Liver (tissue), 7 donors: ENCODE measurements at regions not wholly inside any gene's neighbourhood (a gene's known extent, or its start where the extent isn't known, plus 50 kb on each side); places are given as distances from the start of the nearest gene placed in this dataset.

Source experiments
- DNase-seq: peaks from one replicate; pipeline ENCODE4 v3.0.0-alpha.2; 2017; ENCODE audit warnings: low spot score
- H3K27ac ChIP-seq, 2 donors: one replicate each; pipeline ENCODE4 v1.7.0; 2013; ENCODE audit warnings: inconsistent platforms in 2 of 2, low read length in 2 of 2, control low read depth in 1 of 2, low read depth in 1 of 2, mild to moderate bottlenecking in 1 of 2
- H3K27me3 ChIP-seq, 4 donors: one replicate each; pipeline versions ENCODE4 v1.6.1 to v1.7.0; 2013; ENCODE audit warnings: low read length in 3 of 4, inconsistent platforms in 1 of 4, mild to moderate bottlenecking in 1 of 4, moderate library complexity in 1 of 4; ENCODE audit not compliant: control insufficient read depth in 4 of 4, insufficient read depth in 4 of 4
- H3K36me3 ChIP-seq, 4 donors: one replicate each; pipeline versions ENCODE4 v1.6.1 to v1.7.0; 2013; ENCODE audit warnings: low read length in 3 of 4, mild to moderate bottlenecking in 3 of 4, low read depth in 1 of 4, moderate library complexity in 1 of 4; ENCODE audit not compliant: control insufficient read depth in 4 of 4, insufficient read depth in 3 of 4
- H3K4me1 ChIP-seq, 4 donors: one replicate each; pipeline versions ENCODE4 v1.6.1 to v1.7.0; 2013; ENCODE audit warnings: low read length in 3 of 4, mild to moderate bottlenecking in 3 of 4, moderate library complexity in 1 of 4; ENCODE audit not compliant: control insufficient read depth in 4 of 4, insufficient read depth in 4 of 4
- H3K4me3 ChIP-seq, 3 donors: one replicate each; pipeline versions ENCODE4 v1.6.1 to v1.7.0; 2013; ENCODE audit warnings: low read length in 3 of 3, control low read depth in 1 of 3, low read depth in 1 of 3, mild to moderate bottlenecking in 1 of 3
- H3K9ac ChIP-seq, 2 donors: one replicate each; pipeline ENCODE4 v1.7.0; 2013; ENCODE audit warnings: low read length in 2 of 2, mild to moderate bottlenecking in 2 of 2, moderate library complexity in 2 of 2, control low read depth in 1 of 2, low read depth in 1 of 2
- H3K9me3 ChIP-seq, 4 donors: one replicate each; pipeline versions ENCODE4 v1.6.1 to v1.7.0; 2013; ENCODE audit warnings: low read length in 3 of 4; ENCODE audit not compliant: control insufficient read depth in 4 of 4
- ATF3 ChIP-seq: IDR thresholded peaks from 2 replicates; pipeline ENCODE4 v1.6.1; 2016; ENCODE audit warnings: antibody characterized with exemption
- EGR1 ChIP-seq, 2 donors: IDR thresholded peaks; 2 replicates each; pipeline ENCODE4 v1.6.1; 2016 to 2018; ENCODE audit warnings: antibody characterized with exemption in 2 of 2, low read depth in 2 of 2
- FOXA1 ChIP-seq: IDR thresholded peaks from 2 replicates; pipeline ENCODE4 v1.6.1; 2016; ENCODE audit warnings: antibody characterized with exemption
- GABPA ChIP-seq, 2 donors: IDR thresholded peaks in 1 of 2; conservative IDR thresholded peaks in 1 of 2; 2 replicates each; pipeline ENCODE4 v1.6.1; 2016; ENCODE audit warnings: antibody characterized with exemption in 2 of 2, mild to moderate bottlenecking in 1 of 2, moderate library complexity in 1 of 2
- HNF4A ChIP-seq, 2 donors: conservative IDR thresholded peaks; 2 replicates each; pipeline ENCODE4 v1.6.1; 2016; ENCODE audit warnings: antibody characterized with exemption in 2 of 2, mild to moderate bottlenecking in 2 of 2
- HNF4G ChIP-seq: IDR thresholded peaks from 2 replicates; pipeline ENCODE4 v1.6.1; 2016; ENCODE audit warnings: antibody characterized with exemption
- JUND ChIP-seq, 2 donors: IDR thresholded peaks; 2 replicates each; pipeline ENCODE4 v1.6.1; 2016; ENCODE audit warnings: antibody characterized with exemption in 2 of 2
- NR2F2 ChIP-seq: IDR thresholded peaks from 2 replicates; pipeline ENCODE4 v1.6.1; 2016; ENCODE audit warnings: antibody characterized with exemption
- RAD21 ChIP-seq, 2 donors: IDR thresholded peaks; 2 replicates each; pipeline ENCODE4 v1.6.1; 2016; ENCODE audit warnings: antibody characterized with exemption in 2 of 2, mild to moderate bottlenecking in 2 of 2
- REST ChIP-seq: IDR thresholded peaks from 2 replicates; pipeline ENCODE4 v1.6.1; 2016; ENCODE audit warnings: antibody characterized with exemption, mild to moderate bottlenecking
- SP1 ChIP-seq: IDR thresholded peaks from 2 replicates; pipeline ENCODE4 v1.6.1; 2018; ENCODE audit warnings: antibody characterized with exemption, mild to moderate bottlenecking
- TAF1 ChIP-seq: conservative IDR thresholded peaks from 2 replicates; pipeline ENCODE4 v1.6.1; 2016; ENCODE audit warnings: antibody characterized with exemption, mild to moderate bottlenecking
- YY1 ChIP-seq: IDR thresholded peaks from 2 replicates; pipeline ENCODE4 v1.6.1; 2016; ENCODE audit warnings: antibody characterized with exemption, mild to moderate bottlenecking
- ZBTB33 ChIP-seq: IDR thresholded peaks from 2 replicates; pipeline ENCODE4 v1.6.1; 2016; ENCODE audit warnings: antibody characterized with exemption
- WGBS: extraction: QIAGEN DNeasy Blood & Tissue Kit; methylation state at CpG from one replicate; pipeline ENCODE4 v1.1.7; 2013; 5-methylcytosine and 5-hydroxymethylcytosine counted together
- donor health status: healthy.
- donor health status: healthy.
- donor health status: healthy.
- donor health status: healthy.

GRCh38 chr2:74764429-74765272 is 69.3 kb upstream of the HK2 start:
- no peak for DNase-seq
- TF ChIP-seq ATF3 (no peak), NR2F2 (peak; percentile 22)
- Histone ChIP-seq H3K27me3 (no peaks in the 10 kb centered on the region), H3K27ac (no peak overlapping the region), H3K9ac (no peak overlapping the region), H3K9me3 (no peaks in the 10 kb centered on the region), H3K4me1 (peaks cover 0 to 16% (median 9%) of the 10 kb centered on the region in 4 donors), H3K36me3 (no peaks in the 10 kb centered on the region), H3K4me3 (no peak overlapping the region)
- 38% methylated on average over 5 of the region's 5 CpGs for WGBS

GRCh38 chr2:74766780-74767179 is 67.1 kb upstream of the HK2 start:
- H3K9ac ChIP-seq: no peak overlapping the region
- H3K4me1 ChIP-seq: peaks cover 0 to 2% (median 0%) of the 10 kb centered on the region in 4 donors
- no peak overlapping the region for H3K27ac ChIP-seq
- no peaks in the 10 kb centered on the region for H3K27me3 ChIP-seq
- no peak for TF ChIP-seq GABPA (IDR thresholded peaks at IDR 0.05 in 1 of 2, conservative IDR thresholded peaks at IDR 0.05 in 1 of 2)
- no peak for TF ChIP-seq FOXA1
- TF ChIP-seq SP1: no peak
- TF ChIP-seq REST: no peak
- no peak for TF ChIP-seq EGR1 (IDR thresholded peaks at IDR 0.05; ENCODE audit: low read depth in 2 of 2)
- TF ChIP-seq ZBTB33: no peak
- TF ChIP-seq HNF4G: no peak
- no peak for TF ChIP-seq YY1
- TF ChIP-seq TAF1: no peak
- TF ChIP-seq RAD21 (IDR thresholded peaks at IDR 0.05): no peak
- TF ChIP-seq JUND (IDR thresholded peaks at IDR 0.05): no peak
- TF ChIP-seq NR2F2: no peak
- TF ChIP-seq HNF4A (conservative IDR thresholded peaks at IDR 0.05): no peak
- no peak overlapping the region for H3K4me3 ChIP-seq
- 93% methylated on average over 3 of the region's 3 CpGs for WGBS
- H3K36me3 ChIP-seq: no peaks in the 10 kb centered on the region
- DNase-seq: no peak
- no peaks in the 10 kb centered on the region for H3K9me3 ChIP-seq
